GM21619 (cell line): ENCODE measurements at regions not wholly inside any gene's neighbourhood (a gene's known extent, or its start where the extent isn't known, plus 50 kb on each side); places are given as distances from the start of the nearest gene placed in this dataset.

Experiments used
- ATAC-seq: cut with Tn5 transposase; IDR thresholded peaks from one replicate; pipeline ENCODE4 v1.9.1; 2021; ENCODE audit not compliant: unreplicated experiment

DNA sequence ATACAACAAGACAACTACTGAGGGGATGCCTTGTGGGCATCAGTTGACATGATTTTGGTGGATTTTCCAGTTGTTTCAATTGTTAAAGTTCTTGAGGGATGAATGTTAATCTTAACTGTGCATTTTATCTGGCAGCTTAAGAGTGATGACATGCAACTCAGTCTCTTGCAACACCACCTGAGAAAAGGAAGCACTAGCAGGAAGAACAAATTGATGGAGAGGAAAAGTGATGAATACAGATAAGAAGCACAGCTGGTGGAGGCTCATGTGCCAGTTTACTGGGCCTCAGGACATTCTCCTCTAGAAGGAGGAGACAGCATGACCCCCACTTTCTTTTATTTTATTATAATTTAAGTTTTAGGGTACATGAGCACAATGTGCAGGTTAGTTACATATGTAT, 341.3 kb upstream of the RBMY1B start:
- ATAC-seq = no peak

DNA sequence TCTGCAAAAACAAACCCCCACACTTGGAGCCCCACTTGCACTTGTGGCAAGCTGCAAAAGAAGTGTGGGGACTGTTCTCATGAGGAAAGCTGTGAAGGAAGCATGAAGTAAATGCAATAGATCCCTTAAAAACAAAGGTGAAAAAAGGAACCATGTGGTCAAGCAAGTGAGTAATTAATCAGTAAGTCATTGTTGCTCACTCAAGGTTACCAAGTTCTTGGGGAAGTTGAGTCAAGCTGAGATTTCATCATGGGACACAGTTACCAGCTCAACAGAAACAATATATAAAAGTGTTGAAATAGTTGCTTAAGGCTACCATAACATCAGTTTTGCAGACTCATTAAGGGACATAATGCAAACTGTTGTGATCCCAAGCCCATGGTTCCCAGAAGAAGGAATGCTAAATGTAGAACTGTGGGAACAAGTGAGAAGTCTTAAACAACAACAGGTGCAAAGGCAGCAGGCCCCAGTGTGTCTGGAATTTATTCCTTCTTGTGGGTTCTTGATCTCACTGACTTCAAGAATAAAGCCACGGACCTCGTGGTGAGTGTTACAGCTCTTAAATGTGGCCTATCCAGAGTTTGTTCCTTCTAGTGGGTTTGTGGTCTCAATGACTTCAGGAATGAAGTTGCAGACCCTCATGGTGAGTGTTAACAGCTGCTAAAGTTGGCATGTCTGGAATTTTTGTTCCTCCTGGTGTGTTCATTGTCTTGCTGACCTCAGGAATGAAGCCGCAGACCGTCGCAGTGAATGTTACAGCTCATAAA, 336.3 kb upstream of the RBMY1B start:
- ATAC-seq = no peak

DNA sequence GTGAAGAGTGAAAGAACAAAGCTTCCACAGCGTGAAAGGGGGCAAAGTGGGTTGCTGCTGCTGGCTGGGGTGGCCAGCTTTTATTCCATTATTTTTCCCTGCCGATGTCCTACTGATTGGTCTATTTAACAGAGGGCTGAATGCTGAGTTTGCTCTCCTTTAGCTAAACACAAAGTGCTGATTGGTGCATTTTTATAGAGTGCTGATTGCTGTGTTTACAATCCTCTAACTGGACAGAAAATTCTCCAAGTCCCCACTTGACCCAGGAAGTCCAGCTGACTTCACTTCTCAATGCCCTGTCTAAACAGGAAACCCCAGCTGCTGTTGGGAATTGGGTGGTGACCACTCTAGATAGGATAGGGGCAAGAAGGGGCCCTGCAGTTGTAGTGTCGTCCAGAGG, 335.6 kb upstream of the RBMY1B start:
- ATAC-seq = no peak

DNA sequence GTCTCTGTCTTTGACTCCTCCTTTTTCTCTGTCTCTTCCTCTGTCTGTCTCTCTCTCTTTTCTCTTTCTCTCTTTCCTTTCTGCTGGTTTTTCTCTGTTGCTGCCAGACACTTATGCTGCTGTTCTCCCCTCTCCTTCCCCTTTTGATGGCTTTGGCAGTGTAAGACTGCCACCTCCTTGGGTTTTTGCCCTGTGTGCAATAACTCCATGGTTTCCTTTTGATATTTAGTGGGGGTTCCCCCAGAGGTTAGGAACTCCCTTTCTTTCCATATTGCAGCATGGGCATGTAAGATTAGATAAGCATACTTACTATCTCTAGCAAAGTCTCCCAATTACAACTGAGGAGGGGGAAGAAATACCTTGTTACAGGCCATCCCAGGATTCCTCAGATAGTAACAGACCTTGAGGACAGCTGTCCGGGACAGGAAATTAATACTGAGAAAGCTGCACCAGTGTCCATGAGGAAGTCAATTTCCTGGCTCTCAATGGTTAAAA, 333.8 kb upstream of the RBMY1B start:
- ATAC-seq = no peak

DNA sequence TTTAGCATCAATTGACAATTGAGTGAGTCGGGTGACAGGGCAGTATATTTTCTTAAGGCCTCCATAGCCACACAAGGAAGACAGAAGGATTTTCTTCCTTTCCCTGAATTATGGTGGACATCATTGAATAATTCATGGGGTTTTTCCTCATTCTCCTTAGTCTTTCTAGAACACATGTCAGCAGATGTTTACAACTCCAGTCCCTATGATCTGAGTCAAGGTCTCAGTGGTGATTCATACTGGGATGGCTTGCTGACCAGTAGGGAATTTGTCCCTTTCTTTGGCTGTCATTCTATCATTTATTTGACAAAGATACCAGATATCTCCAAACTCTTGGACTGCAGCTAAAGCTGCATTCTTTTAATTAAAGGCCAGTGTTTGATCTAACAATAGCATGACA, 332.9 kb upstream of the RBMY1B start:
- no peak for ATAC-seq

DNA sequence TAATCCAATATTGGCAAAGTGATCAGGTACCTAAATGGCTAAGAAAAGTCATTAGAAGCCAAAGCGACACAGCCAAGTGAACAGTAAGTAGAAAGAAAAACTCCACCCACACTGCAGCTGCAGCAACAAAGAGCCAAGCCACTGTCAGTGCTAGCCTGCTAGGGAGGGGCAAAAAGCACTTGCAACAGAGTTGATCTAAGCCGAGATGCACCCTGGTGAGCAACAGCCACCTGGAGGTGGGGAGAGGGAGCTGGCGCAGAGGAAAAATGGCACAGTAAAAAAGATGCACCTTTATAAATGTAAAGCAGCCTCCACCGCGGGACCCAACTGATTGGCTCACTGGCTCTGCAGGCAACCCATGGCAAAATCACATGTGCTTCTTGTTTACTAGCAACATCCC, 330.2 kb upstream of the RBMY1B start:
- ATAC-seq = no peak

DNA sequence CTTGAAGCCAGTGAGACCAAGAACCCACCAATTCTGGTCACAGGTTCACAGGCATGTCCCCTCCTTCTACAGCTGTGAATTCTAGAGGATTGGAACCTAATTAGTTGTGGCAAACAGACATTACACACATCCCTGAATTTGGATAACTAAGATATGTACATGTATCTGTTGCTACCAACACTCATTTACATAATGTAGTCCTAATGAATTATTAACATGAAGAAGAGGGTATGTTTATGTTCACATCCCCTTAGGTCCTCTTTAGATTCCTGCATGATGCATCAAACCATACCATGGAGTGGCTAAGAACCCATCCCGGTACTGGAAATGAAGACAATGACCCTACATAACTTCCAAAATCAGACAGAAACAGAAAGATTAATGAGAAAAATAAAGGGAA, 326.9 kb upstream of the RBMY1B start:
- ATAC-seq = no peak

DNA sequence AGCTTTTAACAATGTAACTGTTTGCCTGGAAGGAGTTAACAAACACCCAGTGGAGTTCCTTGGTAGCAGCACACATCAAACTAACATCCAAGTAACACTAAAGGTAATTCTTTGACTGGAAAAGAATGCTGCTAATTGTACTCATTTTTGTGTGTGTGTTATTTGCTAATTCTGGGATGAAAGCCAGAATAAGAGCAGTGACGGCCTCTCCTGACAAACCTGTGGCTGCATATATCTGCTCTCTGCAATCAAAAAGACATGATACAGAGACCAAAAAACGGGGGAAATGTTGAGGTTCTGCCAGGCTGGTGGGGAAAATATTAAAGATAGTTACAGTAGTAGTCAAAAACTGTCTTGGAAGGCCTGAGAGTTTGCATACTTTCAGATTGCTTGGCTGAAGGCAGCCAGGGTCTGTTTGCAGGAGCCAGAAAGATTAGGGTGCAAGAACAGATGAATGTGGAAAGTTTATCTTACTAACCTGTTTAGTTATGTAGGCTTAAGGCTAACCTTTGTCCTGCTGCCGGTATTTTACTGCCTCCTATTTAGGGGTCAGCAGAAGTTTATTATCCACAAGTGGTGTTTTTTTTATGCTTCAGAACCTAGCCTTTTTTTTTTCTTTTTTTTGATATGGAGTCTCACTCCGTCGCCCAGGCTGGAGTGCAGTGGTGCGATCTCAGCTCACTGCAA, 325.6 kb upstream of the RBMY1B start:
- ATAC-seq = no peak

DNA sequence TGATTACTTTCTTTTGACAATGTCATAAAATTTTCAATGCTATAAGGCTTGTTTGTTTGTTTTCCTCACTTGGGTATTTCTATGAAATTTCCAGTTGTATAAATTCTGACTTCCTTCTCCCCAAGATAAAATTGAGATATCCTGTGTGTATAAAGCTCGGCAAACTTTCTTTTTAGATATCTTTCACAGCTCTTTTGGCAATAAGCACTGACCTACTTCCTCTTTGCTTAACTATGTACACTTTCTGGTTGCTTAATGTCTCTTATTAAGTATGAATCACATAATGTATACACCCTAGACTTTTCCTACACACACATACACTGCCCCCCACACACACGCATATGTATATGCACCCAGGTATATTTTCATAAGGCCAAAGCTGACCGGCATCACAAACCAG, 318.4 kb upstream of the RBMY1B start:
- ATAC-seq = no peak

DNA sequence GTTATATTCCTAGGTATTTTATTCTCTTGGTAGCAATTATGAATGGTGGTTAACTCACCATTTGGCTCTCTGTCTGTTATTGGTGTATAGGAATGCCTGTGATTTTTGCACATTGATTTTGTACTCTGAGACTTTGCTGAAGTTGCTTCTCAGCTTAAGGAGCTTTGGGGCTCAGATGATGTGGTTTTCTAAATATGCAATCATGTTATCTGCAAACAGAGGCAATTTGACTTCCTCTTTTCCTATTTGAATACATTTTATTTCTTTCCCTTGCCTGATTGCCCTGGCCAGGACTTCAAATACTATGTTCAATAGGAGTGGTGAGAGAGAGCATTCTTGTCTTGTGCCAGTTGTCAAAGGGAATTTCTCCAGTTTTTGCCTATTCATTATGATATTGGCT, 310.9 kb upstream of the RBMY1B start:
- ATAC-seq = no peak

DNA sequence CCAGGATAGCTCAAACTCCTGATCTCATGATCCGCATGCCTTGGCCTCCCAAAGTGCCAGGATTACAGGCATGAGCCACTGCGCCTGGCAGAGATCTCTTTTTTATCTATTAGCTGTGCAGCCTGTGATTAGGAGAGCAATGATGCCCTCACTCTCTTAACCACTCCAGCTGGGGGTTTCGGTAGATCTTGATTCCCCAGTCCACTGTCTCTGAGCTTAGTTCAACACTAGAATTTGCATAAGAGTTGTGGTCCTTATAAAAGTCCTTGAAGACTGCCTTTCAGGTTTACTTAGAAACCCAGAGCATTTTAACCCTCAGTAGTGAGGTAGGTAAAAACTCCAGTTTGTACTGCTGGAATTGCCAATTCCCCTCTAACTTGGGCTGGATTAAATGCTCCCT, 283.3 kb upstream of the RBMY1B start:
- peak; percentile 90 for ATAC-seq

DNA sequence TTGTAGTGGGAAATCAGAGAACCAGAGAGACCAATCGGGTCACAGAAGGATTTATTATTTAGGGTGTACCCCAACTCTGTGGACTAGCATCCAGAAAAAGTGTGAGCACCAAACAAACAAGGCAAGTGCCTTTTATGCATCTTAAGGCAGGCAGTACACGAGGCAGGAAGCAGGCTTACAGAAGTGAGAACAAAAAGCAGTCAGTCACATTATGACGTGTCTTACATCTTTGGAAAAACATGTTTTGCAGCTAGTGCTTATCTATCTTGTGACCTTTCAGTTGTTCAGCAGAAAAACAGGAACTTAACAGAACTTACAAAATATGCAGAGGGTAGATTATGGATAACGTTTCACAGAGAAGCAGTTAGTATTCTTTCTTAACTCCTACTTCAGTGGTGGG, 270.9 kb upstream of the RBMY1B start:
- peak; percentile 98 for ATAC-seq

DNA sequence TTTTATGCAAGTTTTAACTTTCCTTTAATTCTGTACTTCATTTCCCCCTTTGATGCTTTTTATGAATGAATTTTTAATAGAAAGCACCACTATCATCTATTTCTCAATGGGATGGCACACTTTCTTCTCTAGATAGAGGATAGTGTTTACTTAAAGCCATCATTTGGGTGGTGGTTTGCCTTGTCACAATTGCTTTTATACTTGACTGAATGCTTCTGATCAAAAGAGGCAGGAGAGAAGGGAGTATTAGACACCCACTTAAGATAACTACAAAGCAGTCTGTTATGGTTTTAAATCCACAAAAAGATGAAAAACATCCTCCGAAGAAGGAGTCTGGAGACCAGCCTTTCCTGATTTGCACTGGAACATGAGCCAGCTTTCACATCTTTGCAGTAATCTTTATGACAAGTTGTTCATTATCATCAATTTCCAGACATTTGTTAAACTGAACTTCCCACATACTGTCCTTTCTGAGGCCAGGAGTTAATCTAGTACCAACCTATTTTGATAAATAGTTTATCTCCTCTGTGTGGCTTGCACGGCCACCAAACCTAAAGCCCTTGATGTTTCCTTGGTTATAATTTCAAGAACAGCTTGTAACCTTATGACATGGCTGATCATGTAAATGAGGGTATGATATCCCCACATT, 270.4 kb upstream of the RBMY1B start:
- no peak for ATAC-seq

DNA sequence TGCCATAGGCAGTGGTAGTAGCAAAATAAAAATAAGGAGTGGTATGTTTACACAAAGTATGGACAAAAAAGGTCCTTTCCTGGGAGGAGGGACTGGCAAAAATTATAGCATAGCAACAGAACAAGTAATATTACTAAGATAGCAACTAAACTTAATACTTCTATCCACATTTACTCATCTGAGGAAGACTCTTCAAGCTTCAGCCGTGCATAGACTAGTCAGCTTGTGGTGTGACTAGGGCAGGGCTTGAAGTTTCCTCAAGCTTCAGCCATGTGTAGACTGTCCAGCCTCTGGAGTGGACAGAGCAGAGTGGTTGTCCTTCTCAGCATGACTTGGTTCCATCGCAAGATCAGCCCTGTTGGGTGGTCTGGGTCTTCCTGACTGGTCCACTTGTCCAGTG, 268.3 kb upstream of the RBMY1B start:
- no peak for ATAC-seq

DNA sequence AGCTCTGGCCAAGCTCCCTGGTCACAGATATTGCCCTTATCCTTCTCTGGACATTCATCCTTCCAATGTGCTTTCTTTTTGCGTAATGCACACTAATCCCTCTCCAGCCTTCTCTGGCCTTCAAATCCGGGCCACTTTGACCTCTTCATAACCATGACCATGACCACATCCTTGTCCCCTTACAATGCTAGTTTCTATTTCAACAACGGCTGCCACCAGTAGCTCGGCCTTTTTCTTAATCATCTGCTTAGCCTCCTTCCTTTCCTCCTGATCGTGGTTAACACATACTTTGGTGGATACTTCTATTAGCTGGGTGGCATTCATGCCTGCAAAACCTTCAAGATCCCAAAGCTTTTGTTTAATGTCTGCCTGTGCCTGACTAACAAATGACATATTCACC, 264.4 kb upstream of the RBMY1B start:
- peak; percentile 31 for ATAC-seq

DNA sequence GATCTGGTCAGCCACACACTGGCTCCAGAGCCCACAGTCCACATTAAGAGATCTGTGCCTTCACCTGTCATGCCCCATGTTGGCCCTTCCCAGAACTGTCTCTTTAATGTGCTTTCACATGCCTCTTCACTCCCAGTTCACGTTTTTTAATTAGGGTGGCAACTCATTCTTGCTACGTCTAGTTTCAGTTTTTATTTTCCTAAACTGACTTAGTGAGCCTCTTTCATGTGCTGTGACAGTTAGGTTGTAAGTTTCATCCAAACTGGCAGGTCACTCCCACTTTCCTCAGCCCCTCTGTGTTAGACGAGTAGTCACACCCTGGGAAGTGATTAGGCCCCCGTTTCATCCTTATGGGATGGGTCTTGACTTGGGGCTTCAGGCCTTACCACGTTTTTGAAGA, 262.5 kb upstream of the RBMY1B start:
- ATAC-seq = no peak

DNA sequence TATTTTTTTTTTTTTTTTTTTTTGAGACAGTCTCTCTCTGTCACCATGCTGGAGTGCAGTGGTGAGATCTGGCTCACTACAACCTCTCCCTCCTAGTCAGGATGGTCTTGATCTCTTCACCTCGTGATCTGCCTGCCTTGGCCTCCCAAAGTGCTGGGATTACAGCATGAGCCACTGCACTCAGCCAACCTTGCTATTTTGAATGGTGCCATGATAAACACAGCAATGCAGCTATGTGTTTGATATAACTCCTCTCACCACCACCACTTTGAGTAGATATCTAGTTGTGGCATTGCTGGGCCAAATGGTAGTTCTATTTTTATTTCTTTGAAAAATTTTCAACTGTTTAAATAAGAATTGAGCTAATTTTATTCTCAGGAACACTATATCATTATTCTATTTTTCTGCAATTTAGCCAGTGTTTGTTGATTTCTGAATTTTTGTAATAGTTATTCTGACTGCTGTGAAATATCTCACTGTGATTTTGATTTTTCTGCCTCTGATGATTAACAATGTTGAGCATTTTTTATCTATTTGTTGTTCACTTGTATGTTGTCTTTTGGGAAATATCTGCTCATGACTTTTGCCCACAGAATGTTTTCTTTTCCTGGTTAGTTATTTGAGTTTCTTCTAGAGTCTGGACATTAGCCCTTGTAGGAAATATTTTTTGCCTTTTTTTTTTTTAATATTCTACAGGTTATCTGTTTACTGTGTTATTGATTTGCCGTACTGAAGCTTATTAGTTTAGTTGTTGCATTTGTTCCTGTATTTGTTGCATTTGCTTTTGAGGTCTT, 257.5 kb upstream of the RBMY1B start:
- no peak for ATAC-seq

DNA sequence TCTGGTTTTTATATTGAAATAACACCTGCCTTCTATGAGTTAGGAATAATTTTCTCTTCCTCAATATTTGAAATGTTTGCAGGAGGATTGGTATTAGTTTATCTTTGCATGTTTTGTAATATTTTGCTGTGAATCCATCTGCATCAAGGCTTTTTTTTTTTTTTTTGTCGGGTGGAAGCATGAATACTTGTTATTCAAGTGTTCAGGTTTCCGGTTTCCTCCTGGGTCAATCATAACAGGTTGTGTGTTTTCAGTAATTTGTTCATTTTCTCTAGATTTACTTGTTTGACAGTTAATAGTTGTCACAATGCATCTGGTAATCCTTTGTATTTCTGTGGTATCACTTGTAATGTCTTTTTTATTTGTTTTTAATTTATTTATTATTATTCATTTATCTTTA, 256.7 kb upstream of the RBMY1B start:
- no peak for ATAC-seq

DNA sequence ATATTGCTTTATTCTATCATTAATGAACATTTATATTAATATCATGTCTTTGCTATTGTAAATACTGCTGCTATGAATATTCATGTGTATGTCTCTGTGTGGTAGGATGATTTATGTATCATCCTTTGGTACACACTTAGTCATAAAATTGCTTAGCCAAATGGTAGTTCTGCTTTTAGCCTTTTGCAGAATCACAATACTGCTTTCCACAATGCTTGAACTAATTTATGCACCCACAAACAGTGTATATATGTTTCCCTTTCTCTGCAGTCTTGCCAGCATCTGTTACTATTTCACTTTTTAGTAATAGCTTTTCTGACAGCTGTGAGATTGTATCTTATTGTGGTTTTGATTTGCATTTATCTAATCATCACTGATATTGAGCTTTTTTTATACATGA, 254.3 kb upstream of the RBMY1B start:
- peak; percentile 85 for ATAC-seq

DNA sequence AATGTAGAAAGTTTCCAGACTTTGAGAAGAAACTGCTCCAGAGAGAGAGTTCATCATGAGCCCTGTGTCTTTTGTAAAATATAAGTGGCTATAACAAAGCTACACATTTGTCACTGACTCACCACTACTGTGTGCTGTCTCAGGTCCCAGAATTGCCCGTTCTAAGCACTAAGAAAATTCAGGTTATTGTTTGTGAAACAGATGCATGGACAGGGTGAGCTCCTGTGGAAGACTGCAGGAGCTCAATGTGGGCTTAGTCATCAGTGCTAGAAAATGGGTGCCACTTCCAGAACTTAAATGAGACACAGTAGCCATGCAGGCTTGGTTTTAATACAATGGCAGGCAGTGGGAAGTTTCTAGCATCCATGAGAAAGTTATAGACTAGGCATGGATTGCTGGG, 251.4 kb upstream of the RBMY1B start:
- no peak for ATAC-seq

DNA sequence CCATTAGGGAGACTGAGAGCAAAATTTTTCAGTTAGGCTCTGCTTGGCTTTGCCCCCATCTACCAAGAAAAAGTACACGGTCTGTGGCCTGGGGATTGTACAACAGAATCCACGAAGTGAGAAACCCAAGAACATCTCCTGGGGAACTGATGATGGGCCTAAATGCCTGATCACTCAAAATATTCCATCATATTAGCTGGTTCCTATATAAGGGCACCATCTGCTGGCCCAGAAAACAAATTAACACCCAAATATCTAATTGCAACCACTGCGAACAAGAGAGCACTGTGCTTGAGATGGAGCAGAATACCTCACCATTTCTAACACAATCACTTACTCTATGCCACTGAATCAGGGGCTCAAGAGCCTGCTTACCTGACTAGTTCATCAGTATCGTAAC, 250.8 kb upstream of the RBMY1B start:
- ATAC-seq = no peak
